ENCODE measurements at regions not wholly inside any gene's neighbourhood (a gene's known extent, or its start where the extent isn't known, plus 50 kb on each side); places are given as distances from the start of the nearest gene placed in this dataset.

DNA sequence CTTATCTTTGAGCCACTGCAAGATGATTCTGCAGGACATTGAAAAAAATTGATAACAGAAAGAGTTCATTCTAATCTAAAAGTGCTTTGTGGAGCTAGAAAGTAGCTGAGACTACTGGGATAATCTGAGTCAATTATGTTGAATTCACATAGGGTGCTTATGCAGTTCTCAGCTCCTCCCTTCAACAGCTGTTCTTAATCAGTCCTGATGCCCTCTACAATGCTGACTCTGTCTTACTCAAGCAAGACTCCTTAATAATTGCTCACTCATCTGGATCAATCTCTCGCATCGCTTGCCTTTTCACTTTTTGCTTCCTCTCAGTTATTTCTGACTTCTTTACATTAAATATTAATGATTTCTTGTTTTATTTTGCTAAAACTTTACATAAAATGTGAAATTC lies 182.1 kb downstream of the PCDH17 start:
- ChIA-PET CTCF (no interaction called here), POLR2A (no interaction called here)
- H3K27me3 ChIP-seq (ENCODE audit: control insufficient read depth in 1 of 2, insufficient read depth in 2 of 2, low read length in 2 of 2): no peaks in the 10 kb centered on the region
- no peaks in the 10 kb centered on the region for H3K9me3 ChIP-seq (ENCODE audit: control insufficient read depth in 1 of 2, insufficient read depth in 1 of 2, low read length in 2 of 2)
- DNase-seq (no peak), ATAC-seq (ENCODE audit: poor library complexity) (no peak)
- TF ChIP-seq, protein P1, sequence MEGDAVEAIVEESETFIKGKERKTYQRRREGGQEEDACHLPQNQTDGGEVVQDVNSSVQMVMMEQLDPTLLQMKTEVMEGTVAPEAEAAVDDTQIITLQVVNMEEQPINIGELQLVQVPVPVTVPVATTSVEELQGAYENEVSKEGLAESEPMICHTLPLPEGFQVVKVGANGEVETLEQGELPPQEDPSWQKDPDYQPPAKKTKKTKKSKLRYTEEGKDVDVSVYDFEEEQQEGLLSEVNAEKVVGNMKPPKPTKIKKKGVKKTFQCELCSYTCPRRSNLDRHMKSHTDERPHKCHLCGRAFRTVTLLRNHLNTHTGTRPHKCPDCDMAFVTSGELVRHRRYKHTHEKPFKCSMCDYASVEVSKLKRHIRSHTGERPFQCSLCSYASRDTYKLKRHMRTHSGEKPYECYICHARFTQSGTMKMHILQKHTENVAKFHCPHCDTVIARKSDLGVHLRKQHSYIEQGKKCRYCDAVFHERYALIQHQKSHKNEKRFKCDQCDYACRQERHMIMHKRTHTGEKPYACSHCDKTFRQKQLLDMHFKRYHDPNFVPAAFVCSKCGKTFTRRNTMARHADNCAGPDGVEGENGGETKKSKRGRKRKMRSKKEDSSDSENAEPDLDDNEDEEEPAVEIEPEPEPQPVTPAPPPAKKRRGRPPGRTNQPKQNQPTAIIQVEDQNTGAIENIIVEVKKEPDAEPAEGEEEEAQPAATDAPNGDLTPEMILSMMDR (IDR thresholded peaks at IDR 0.05): no peak
- no peaks in the 10 kb centered on the region for H3K36me3 ChIP-seq (ENCODE audit: insufficient read depth, low read length)
- H3K4me1 ChIP-seq (ENCODE audit: insufficient read depth, low read length): no peaks in the 10 kb centered on the region
- H3K4me1 Mint-ChIP-seq (ENCODE audit: low read depth): no peaks in the 10 kb centered on the region
- no peaks in the 10 kb centered on the region for H3K27me3 Mint-ChIP-seq
- H3K9me3 Mint-ChIP-seq: peaks cover 28% of the 10 kb centered on the region
- no peaks in the 10 kb centered on the region for H3K36me3 Mint-ChIP-seq (ENCODE audit: low read depth)
- intact Hi-C loops (cut with DNase I, micrococcal nuclease): no loop called here
- H3K4me3 ChIP-seq (ENCODE audit: low read length): no peak overlapping the region
- H3K4me3 Mint-ChIP-seq: no peak overlapping the region
- no peak overlapping the region for H3K27ac Mint-ChIP-seq
- no peak overlapping the region for H3K27ac ChIP-seq (ENCODE audit: low read depth in 1 of 2, low read length in 2 of 2)

DNA sequence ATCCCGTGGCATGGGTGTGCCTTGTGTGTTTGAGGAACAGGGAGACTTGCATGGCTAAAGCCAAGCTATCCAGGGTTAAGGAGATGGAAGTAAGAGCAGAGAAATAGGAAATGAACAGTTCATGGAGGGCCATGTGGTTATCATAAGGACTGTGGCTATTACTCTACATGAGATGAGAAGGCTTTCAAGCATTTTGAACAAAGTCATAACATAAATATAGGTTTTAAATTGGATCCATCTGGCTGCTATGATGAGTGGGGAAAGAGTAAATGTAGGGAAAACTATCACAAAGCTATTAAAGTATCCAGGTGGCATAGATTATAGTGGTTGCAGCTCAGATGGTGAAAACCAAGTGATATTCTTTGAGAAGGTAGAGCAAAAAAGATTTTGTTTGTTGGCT lies 184.1 kb downstream of the PCDH17 start:
- Mint-ChIP-seq H3K4me3 (no peak overlapping the region), H3K36me3 (ENCODE audit: low read depth) (no peaks in the 10 kb centered on the region), H3K4me1 (ENCODE audit: low read depth) (no peaks in the 10 kb centered on the region), H3K27ac (no peak overlapping the region), H3K9me3 (peaks cover 18% of the 10 kb centered on the region), H3K27me3 (no peaks in the 10 kb centered on the region)
- no peak for DNase-seq
- Histone ChIP-seq H3K36me3 (ENCODE audit: insufficient read depth, low read length) (no peaks in the 10 kb centered on the region), H3K4me3 (ENCODE audit: low read length) (no peak overlapping the region), H3K9me3 (ENCODE audit: control insufficient read depth in 1 of 2, insufficient read depth in 1 of 2, low read length in 2 of 2) (no peaks in the 10 kb centered on the region), H3K27me3 (ENCODE audit: control insufficient read depth in 1 of 2, insufficient read depth in 2 of 2, low read length in 2 of 2) (no peaks in the 10 kb centered on the region), H3K27ac (ENCODE audit: low read depth in 1 of 2, low read length in 2 of 2) (no peak overlapping the region), H3K4me1 (ENCODE audit: insufficient read depth, low read length) (no peaks in the 10 kb centered on the region)
- intact Hi-C loops (cut with DNase I, micrococcal nuclease): no loop called here
- ATAC-seq (ENCODE audit: poor library complexity): no peak
- POLR2A ChIA-PET: no interaction called here
- TF ChIP-seq, protein P1 (IDR thresholded peaks at IDR 0.05): no peak
- CTCF ChIA-PET: no interaction called here

DNA sequence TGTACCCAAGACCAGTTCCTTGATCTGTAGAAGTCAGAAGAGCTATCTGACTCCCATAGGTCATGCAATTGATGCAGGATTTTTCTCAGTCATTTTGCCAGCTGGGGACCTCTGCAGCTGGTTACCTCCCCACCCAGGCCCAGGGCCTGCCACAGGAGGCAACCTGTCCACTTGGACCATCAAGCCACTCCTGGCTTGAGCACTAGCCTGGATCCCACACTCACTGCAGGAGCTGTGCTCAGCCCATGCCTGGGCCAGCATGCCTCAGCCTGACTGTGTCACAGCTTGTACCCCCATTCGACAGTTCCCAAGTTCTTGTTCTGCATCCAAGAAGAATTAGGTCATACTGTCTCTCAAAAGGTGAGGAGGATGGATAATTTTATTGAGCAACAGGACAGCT lies 189.4 kb downstream of the PCDH17 start:
- no peak for ATAC-seq (ENCODE audit: poor library complexity)
- Mint-ChIP-seq H3K4me1 (ENCODE audit: low read depth) (no peaks in the 10 kb centered on the region), H3K4me3 (no peak overlapping the region), H3K36me3 (ENCODE audit: low read depth) (no peaks in the 10 kb centered on the region), H3K9me3 (peaks cover 11% of the 10 kb centered on the region), H3K27me3 (no peaks in the 10 kb centered on the region), H3K27ac (no peak overlapping the region)
- TF ChIP-seq, protein P1 (IDR thresholded peaks at IDR 0.05): no peak
- Histone ChIP-seq H3K4me3 (ENCODE audit: low read length) (no peak overlapping the region), H3K27me3 (ENCODE audit: control insufficient read depth in 1 of 2, insufficient read depth in 2 of 2, low read length in 2 of 2) (no peaks in the 10 kb centered on the region), H3K27ac (ENCODE audit: low read depth in 1 of 2, low read length in 2 of 2) (no peak overlapping the region), H3K36me3 (ENCODE audit: insufficient read depth, low read length) (no peaks in the 10 kb centered on the region), H3K9me3 (ENCODE audit: control insufficient read depth in 1 of 2, insufficient read depth in 1 of 2, low read length in 2 of 2) (peaks cover 10 to 13% of the 10 kb centered on the region in 2 experiments), H3K4me1 (ENCODE audit: insufficient read depth, low read length) (no peaks in the 10 kb centered on the region)
- ChIA-PET CTCF (no interaction called here), POLR2A (no interaction called here)
- intact Hi-C loops (cut with DNase I, micrococcal nuclease): no loop called here
- no peak for DNase-seq

All from CD4-positive, alpha-beta T cell (primary cell).